Mucosa of stomach (tissue), 1 donor: ENCODE measurements at regions not wholly inside any gene's neighbourhood (a gene's known extent, or its start where the extent isn't known, plus 50 kb on each side); places are given as distances from the start of the nearest gene placed in this dataset.

Experiments
- H3K27me3 ChIP-seq: one replicate; pipeline ENCODE4 v1.7.0; 2013; ENCODE audit warnings: mild to moderate bottlenecking, low read length; ENCODE audit not compliant: control insufficient read depth, insufficient read depth
- H3K36me3 ChIP-seq: one replicate; pipeline ENCODE4 v1.7.0; 2013; ENCODE audit warnings: low read length; ENCODE audit not compliant: control insufficient read depth, insufficient read depth
- H3K4me1 ChIP-seq: one replicate; pipeline ENCODE4 v1.7.0; 2013; ENCODE audit warnings: mild to moderate bottlenecking, low read length; ENCODE audit not compliant: control insufficient read depth, insufficient read depth
- H3K4me3 ChIP-seq: one replicate; pipeline ENCODE4 v1.7.0; 2013; ENCODE audit warnings: low read length
- H3K9ac ChIP-seq: one replicate; pipeline ENCODE4 v1.7.0; 2013; ENCODE audit warnings: mild to moderate bottlenecking, low read length, moderate library complexity
- H3K9me3 ChIP-seq: one replicate; pipeline ENCODE4 v1.7.0; 2013; ENCODE audit warnings: mild to moderate bottlenecking, low read length, moderate library complexity; ENCODE audit not compliant: control insufficient read depth
- donor health status: Pancreatic carcinoma.

GRCh38 chr18:54696616-54697293, 105.7 kb downstream of the DYNAP start:
- H3K9me3 ChIP-seq: no peaks in the 10 kb centered on the region
- H3K9ac ChIP-seq: no peak overlapping the region
- H3K27me3 ChIP-seq: no peaks in the 10 kb centered on the region
- no peaks in the 10 kb centered on the region for H3K4me1 ChIP-seq
- H3K4me3 ChIP-seq: no peak overlapping the region
- H3K36me3 ChIP-seq: no peaks in the 10 kb centered on the region

- no peaks in the 10 kb centered on the region for H3K27me3 ChIP-seq
- H3K36me3 ChIP-seq: no peaks in the 10 kb centered on the region
- H3K4me1 ChIP-seq: no peaks in the 10 kb centered on the region
- no peaks in the 10 kb centered on the region for H3K9me3 ChIP-seq
- H3K9ac ChIP-seq: no peak overlapping the region
- H3K4me3 ChIP-seq: no peak overlapping the region
These were observed 109.5 kb downstream of the DYNAP start for GRCh38 chr18:54700580-54700979.

- no peaks in the 10 kb centered on the region for H3K36me3 ChIP-seq
- H3K4me1 ChIP-seq: no peaks in the 10 kb centered on the region
- no peak overlapping the region for H3K9ac ChIP-seq
- no peaks in the 10 kb centered on the region for H3K27me3 ChIP-seq
- no peak overlapping the region for H3K4me3 ChIP-seq
- no peaks in the 10 kb centered on the region for H3K9me3 ChIP-seq
These were observed 111.6 kb downstream of the DYNAP start for GRCh38 chr18:54702686-54703085.

GRCh38 chr18:54710074-54710899, 118.0 kb upstream of the RAB27B start:
- no peaks in the 10 kb centered on the region for H3K9me3 ChIP-seq
- no peak overlapping the region for H3K9ac ChIP-seq
- H3K36me3 ChIP-seq: no peaks in the 10 kb centered on the region
- peaks cover 18% of the 10 kb centered on the region for H3K4me1 ChIP-seq
- no peaks in the 10 kb centered on the region for H3K27me3 ChIP-seq
- H3K4me3 ChIP-seq: no peak overlapping the region

GRCh38 chr18:54710900-54711281, 117.4 kb upstream of the RAB27B start:
- H3K9me3 ChIP-seq: no peaks in the 10 kb centered on the region
- H3K27me3 ChIP-seq: no peaks in the 10 kb centered on the region
- H3K36me3 ChIP-seq: no peaks in the 10 kb centered on the region
- H3K4me1 ChIP-seq: peaks cover 22% of the 10 kb centered on the region
- no peak overlapping the region for H3K4me3 ChIP-seq
- H3K9ac ChIP-seq: no peak overlapping the region

GRCh38 chr18:54712306-54712705, 116.0 kb upstream of the RAB27B start:
- H3K36me3 ChIP-seq: no peaks in the 10 kb centered on the region
- no peaks in the 10 kb centered on the region for H3K27me3 ChIP-seq
- H3K9me3 ChIP-seq: no peaks in the 10 kb centered on the region
- H3K9ac ChIP-seq: no peak overlapping the region
- H3K4me3 ChIP-seq: no peak overlapping the region
- H3K4me1 ChIP-seq: peaks cover 29% of the 10 kb centered on the region

- H3K36me3 ChIP-seq: no peaks in the 10 kb centered on the region
- peaks cover 29% of the 10 kb centered on the region for H3K4me1 ChIP-seq
- H3K9ac ChIP-seq: no peak overlapping the region
- no peak overlapping the region for H3K4me3 ChIP-seq
- no peaks in the 10 kb centered on the region for H3K9me3 ChIP-seq
- no peaks in the 10 kb centered on the region for H3K27me3 ChIP-seq
These were observed 115.5 kb upstream of the RAB27B start for GRCh38 chr18:54712758-54713157.

GRCh38 chr18:54713386-54713785, 114.9 kb upstream of the RAB27B start:
- Histone ChIP-seq H3K4me3 (no peak overlapping the region), H3K27me3 (no peaks in the 10 kb centered on the region), H3K36me3 (no peaks in the 10 kb centered on the region), H3K9me3 (no peaks in the 10 kb centered on the region), H3K4me1 (peaks cover 29% of the 10 kb centered on the region), H3K9ac (no peak overlapping the region)

- Histone ChIP-seq H3K36me3 (no peaks in the 10 kb centered on the region), H3K4me1 (peaks cover 29% of the 10 kb centered on the region), H3K9ac (no peak overlapping the region), H3K4me3 (no peak overlapping the region), H3K27me3 (no peaks in the 10 kb centered on the region), H3K9me3 (no peaks in the 10 kb centered on the region)
These were observed 113.4 kb upstream of the RAB27B start for GRCh38 chr18:54714851-54715250.

GRCh38 chr18:54716586-54716985, 111.7 kb upstream of the RAB27B start:
- Histone ChIP-seq H3K27me3 (no peaks in the 10 kb centered on the region), H3K4me1 (peaks cover 29% of the 10 kb centered on the region), H3K36me3 (no peaks in the 10 kb centered on the region), H3K4me3 (no peak overlapping the region), H3K9me3 (no peaks in the 10 kb centered on the region), H3K9ac (no peak overlapping the region)

GRCh38 chr18:54717673-54718407, 110.4 kb upstream of the RAB27B start:
- Histone ChIP-seq H3K4me1 (peaks cover 18% of the 10 kb centered on the region), H3K9ac (peak overlapping the region; percentile 24), H3K9me3 (no peaks in the 10 kb centered on the region), H3K36me3 (no peaks in the 10 kb centered on the region), H3K27me3 (no peaks in the 10 kb centered on the region), H3K4me3 (peak overlapping the region; percentile 16)

GRCh38 chr18:54718408-54718773, 109.9 kb upstream of the RAB27B start:
- Histone ChIP-seq H3K4me1 (peaks cover 13% of the 10 kb centered on the region), H3K9ac (peak overlapping the region; percentile 24), H3K36me3 (no peaks in the 10 kb centered on the region), H3K4me3 (peak overlapping the region; percentile 16), H3K9me3 (no peaks in the 10 kb centered on the region), H3K27me3 (no peaks in the 10 kb centered on the region)
